ENCODE measurements at regions not wholly inside any gene's neighbourhood (a gene's known extent, or its start where the extent isn't known, plus 50 kb on each side); places are given as distances from the start of the nearest gene placed in this dataset.

- ChIA-PET POLR2A (interaction anchor here (0.6 kb wide), 1 partner anchor 519 kb away, joined by 3 read pairs; no protein-coding TSS in a partner anchor), CTCF (ENCODE audit: low intra/inter-chr PET ratio, low total read pairs) (no interaction called here)
- no TSS peak for BruUV-seq (replicated peaks)
- no peak for DNase-seq (ENCODE audit: low spot score)
- TF ChIP-seq ATF3 (CRISPR knock-in tag; IDR thresholded peaks at IDR 0.05) = no peak
- no peak for TF ChIP-seq GPN1 (CRISPR knock-in tag; IDR thresholded peaks at IDR 0.05; ENCODE audit: borderline replicate concordance)
- no peak for TF ChIP-seq ZKSCAN5 (CRISPR knock-in tag; IDR thresholded peaks at IDR 0.05)
- no peak for TF ChIP-seq ZNF850 (CRISPR knock-in tag; conservative IDR thresholded peaks at IDR 0.05)
- no peak for TF ChIP-seq HDAC2 (CRISPR knock-in tag; IDR thresholded peaks at IDR 0.05)
- ATAC-seq = no peak
- Histone ChIP-seq H3K4me2 (ENCODE audit: low read depth, low read length) (no peak overlapping the region), H3K4me1 (ENCODE audit: insufficient read depth, low read length) (no peaks in the 10 kb centered on the region), H3K27ac (ENCODE audit: extremely low read length, insufficient read depth, low read length) (no peak overlapping the region), H3K27me3 (ENCODE audit: control insufficient read depth in 1 of 2, insufficient read depth in 2 of 2, low read length in 2 of 2) (peaks cover 0 to 4% of the 10 kb centered on the region in 2 experiments; a peak in 2 of 5 replicates), H4K20me1 (ENCODE audit: insufficient read depth, low read length) (no peaks in the 10 kb centered on the region), H3K36me3 (replicated peaks in 1 of 2; ENCODE audit: control insufficient read depth in 1 of 2, insufficient read depth in 2 of 2, low read length in 2 of 2) (no peaks in the 10 kb centered on the region), H3K79me2 (ENCODE audit: insufficient read depth, low read length) (no peaks in the 10 kb centered on the region), H3K9me3 (ENCODE audit: low read length) (no peaks in the 10 kb centered on the region), H3K4me3 (replicated peaks in 1 of 3; ENCODE audit: insufficient read depth in 1 of 3, low read depth in 2 of 3, low read length in 3 of 3) (no peak overlapping the region), H2AFZ (ENCODE audit: low read length) (no peak overlapping the region), H3K9ac (ENCODE audit: insufficient read depth, low read depth, low read length) (no peak overlapping the region)
- FAIRE-seq = no peak
- intact Hi-C loops (cut with micrococcal nuclease; ENCODE audit: unreplicated experiment) (no loop called here), in situ Hi-C loops (cut with HindIII; ENCODE audit: extremely low pct_ligation_motif_present, low pct_unique_long_range_greater_than_20kb) (no loop called here)
- 20% methylated on average over 5 of the region's 6 CpGs for WGBS (ENCODE audit: low lambda C conversion rate)
Measured at GRCh38 chr15:88725305-88726210, 77.7 kb upstream of the ACAN start.

- FAIRE-seq (no peak), ATAC-seq (no peak), DNase-seq (ENCODE audit: low spot score) (no peak)
- BruUV-seq (replicated peaks) = no TSS peak
- Histone ChIP-seq H3K27ac (ENCODE audit: extremely low read length, insufficient read depth, low read length) (no peak overlapping the region), H3K4me3 (replicated peaks in 1 of 3; ENCODE audit: insufficient read depth in 1 of 3, low read depth in 2 of 3, low read length in 3 of 3) (no peak overlapping the region), H4K20me1 (ENCODE audit: insufficient read depth, low read length) (no peaks in the 10 kb centered on the region), H3K79me2 (ENCODE audit: insufficient read depth, low read length) (no peaks in the 10 kb centered on the region), H3K9me3 (ENCODE audit: low read length) (no peaks in the 10 kb centered on the region), H2AFZ (ENCODE audit: low read length) (no peak overlapping the region), H3K4me1 (ENCODE audit: insufficient read depth, low read length) (no peaks in the 10 kb centered on the region), H3K36me3 (replicated peaks in 1 of 2; ENCODE audit: control insufficient read depth in 1 of 2, insufficient read depth in 2 of 2, low read length in 2 of 2) (no peaks in the 10 kb centered on the region), H3K27me3 (ENCODE audit: control insufficient read depth in 1 of 2, insufficient read depth in 2 of 2, low read length in 2 of 2) (no peaks in the 10 kb centered on the region; a peak in 1 of 5 replicates), H3K9ac (ENCODE audit: insufficient read depth, low read depth, low read length) (no peak overlapping the region), H3K4me2 (ENCODE audit: low read depth, low read length) (no peak overlapping the region)
- intact Hi-C loops (cut with micrococcal nuclease; ENCODE audit: unreplicated experiment) = no loop called here
- ChIA-PET POLR2A (no interaction called here), CTCF (ENCODE audit: low intra/inter-chr PET ratio, low total read pairs) (no interaction called here)
- WGBS (ENCODE audit: low lambda C conversion rate) = 27% methylated on average over 1 of the region's 5 CpGs
- no peak for TF ChIP-seq REXO4 (CRISPR knock-in tag; IDR thresholded peaks at IDR 0.05; ENCODE audit: borderline replicate concordance)
- peak in 1 of 2 experiments; percentile 75 for TF ChIP-seq REST (IDR thresholded peaks at IDR 0.05; ENCODE audit: borderline replicate concordance in 1 of 2, low read depth in 1 of 2, low read length in 2 of 2)
- TF ChIP-seq NR0B2 (CRISPR knock-in tag; IDR thresholded peaks at IDR 0.05) = no peak
- peak; percentile 66; the same call in 1 of the 2 replicates for TF ChIP-seq MIER2 (CRISPR knock-in tag; IDR thresholded peaks at IDR 0.05)
- in situ Hi-C loops (cut with HindIII; ENCODE audit: extremely low pct_ligation_motif_present, low pct_unique_long_range_greater_than_20kb) = no loop called here
Measured at GRCh38 chr15:88727439-88727838, 75.8 kb upstream of the ACAN start.
